ENCODE measurements at regions not wholly inside any gene's neighbourhood (a gene's known extent, or its start where the extent isn't known, plus 50 kb on each side); places are given as distances from the start of the nearest gene placed in this dataset.

DNA sequence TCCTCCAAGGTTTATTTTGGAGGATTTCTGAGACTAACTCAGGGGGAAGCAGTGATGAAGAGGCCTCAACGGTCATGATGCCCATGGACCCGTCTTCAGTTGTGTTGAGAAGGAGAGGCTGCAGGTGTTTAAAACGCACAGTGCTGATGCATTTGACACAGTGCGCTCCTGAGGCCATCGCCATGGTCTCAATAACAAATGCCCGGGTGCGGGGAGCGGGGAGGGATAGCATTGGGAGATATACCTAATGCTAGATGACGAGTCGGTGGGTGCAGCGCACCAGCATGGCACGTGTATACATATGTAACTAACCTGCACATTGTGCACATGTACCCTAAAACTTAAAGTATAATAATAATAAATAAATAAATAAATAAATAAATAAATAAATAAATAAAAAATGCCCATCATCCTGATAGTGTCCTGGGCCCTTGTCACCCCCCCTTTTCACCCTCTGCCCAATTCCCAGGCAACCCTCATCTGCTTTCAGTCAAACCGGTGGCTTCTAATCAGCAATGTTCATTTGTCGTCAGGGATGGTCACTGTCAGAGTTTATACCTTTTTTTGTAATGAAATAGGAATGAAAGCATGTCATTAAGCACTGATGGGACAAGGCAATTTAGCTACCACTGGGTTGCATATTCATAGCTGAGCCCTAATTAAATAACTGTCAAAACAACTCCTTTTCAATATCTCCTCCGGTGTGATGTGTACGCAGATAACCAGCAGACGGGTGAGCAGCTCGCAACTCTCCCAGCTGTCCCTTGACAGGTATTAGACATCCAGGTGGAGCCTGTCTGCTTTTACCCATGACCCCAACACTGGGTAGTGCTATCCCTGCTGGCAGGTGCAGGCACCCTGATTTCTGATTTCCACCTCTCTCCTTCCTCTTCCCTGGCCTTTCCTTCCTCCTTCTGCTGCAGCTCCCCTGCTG, 95.9 kb downstream of the KCNF1 start:
- peaks cover 28% of the 10 kb centered on the region for H3K27me3 ChIP-seq (replicated peaks; ENCODE audit: control insufficient read depth, insufficient read depth, low read length)
- H3K9ac ChIP-seq (ENCODE audit: low read length), result no peak overlapping the region
- H3K36me3 ChIP-seq (ENCODE audit: control insufficient read depth, insufficient read depth, low read length, severe bottlenecking), result no peaks in the 10 kb centered on the region
- no peak for DNase-seq (ENCODE audit: low read depth)
- peaks cover 27% of the 10 kb centered on the region for H3K9me3 ChIP-seq (ENCODE audit: control insufficient read depth, low read length)
- H3K4me3 ChIP-seq (ENCODE audit: low read length), result no peak overlapping the region
- no peaks in the 10 kb centered on the region for H3K4me1 ChIP-seq (ENCODE audit: control insufficient read depth, insufficient read depth, low read length)

DNA sequence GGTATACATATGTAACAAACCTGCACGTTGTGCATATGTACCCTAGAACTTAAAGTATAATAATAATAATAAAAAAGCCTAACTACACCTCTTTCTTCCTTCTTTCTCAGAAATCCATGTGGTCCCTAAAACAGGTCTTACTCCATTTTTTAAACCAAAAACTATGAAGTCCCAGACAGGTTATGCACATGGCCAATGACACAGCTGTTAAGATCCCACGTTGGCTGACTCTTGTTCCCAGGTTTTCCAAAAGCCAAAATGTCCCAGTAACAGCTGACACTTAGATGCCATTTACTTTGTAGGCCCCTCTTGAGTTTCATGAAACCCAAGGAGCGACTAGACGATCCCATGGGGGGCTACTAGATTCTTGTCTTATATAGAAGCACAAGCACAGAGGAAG, 97.0 kb downstream of the KCNF1 start:
- Histone ChIP-seq H3K4me1 (ENCODE audit: control insufficient read depth, insufficient read depth, low read length) (no peaks in the 10 kb centered on the region), H3K36me3 (ENCODE audit: control insufficient read depth, insufficient read depth, low read length, severe bottlenecking) (no peaks in the 10 kb centered on the region), H3K27me3 (replicated peaks; ENCODE audit: control insufficient read depth, insufficient read depth, low read length) (peaks cover 29% of the 10 kb centered on the region), H3K9me3 (ENCODE audit: control insufficient read depth, low read length) (peaks cover 27% of the 10 kb centered on the region), H3K9ac (ENCODE audit: low read length) (no peak overlapping the region), H3K4me3 (ENCODE audit: low read length) (no peak overlapping the region)
- no peak for DNase-seq (ENCODE audit: low read depth)

GRCh38 chr2:11009176-11009575, 97.4 kb downstream of the KCNF1 start:
- no peaks in the 10 kb centered on the region for H3K4me1 ChIP-seq (ENCODE audit: control insufficient read depth, insufficient read depth, low read length)
- peaks cover 33% of the 10 kb centered on the region for H3K27me3 ChIP-seq (replicated peaks; ENCODE audit: control insufficient read depth, insufficient read depth, low read length)
- no peaks in the 10 kb centered on the region for H3K36me3 ChIP-seq (ENCODE audit: control insufficient read depth, insufficient read depth, low read length, severe bottlenecking)
- H3K9me3 ChIP-seq (ENCODE audit: control insufficient read depth, low read length), result peaks cover 27% of the 10 kb centered on the region
- no peak overlapping the region for H3K4me3 ChIP-seq (ENCODE audit: low read length)
- H3K9ac ChIP-seq (ENCODE audit: low read length), result no peak overlapping the region
- DNase-seq (ENCODE audit: low read depth), result no peak

- H3K27me3 ChIP-seq (replicated peaks; ENCODE audit: control insufficient read depth, insufficient read depth, low read length), result peaks cover 38% of the 10 kb centered on the region
- no peak overlapping the region for H3K4me3 ChIP-seq (ENCODE audit: low read length)
- H3K36me3 ChIP-seq (ENCODE audit: control insufficient read depth, insufficient read depth, low read length, severe bottlenecking), result no peaks in the 10 kb centered on the region
- H3K9me3 ChIP-seq (ENCODE audit: control insufficient read depth, low read length), result peaks cover 27% of the 10 kb centered on the region
- no peaks in the 10 kb centered on the region for H3K4me1 ChIP-seq (ENCODE audit: control insufficient read depth, insufficient read depth, low read length)
- no peak overlapping the region for H3K9ac ChIP-seq (ENCODE audit: low read length)
- DNase-seq (ENCODE audit: low read depth), result no peak
Measured at GRCh38 chr2:11009891-11010290, 98.2 kb downstream of the KCNF1 start.

DNA sequence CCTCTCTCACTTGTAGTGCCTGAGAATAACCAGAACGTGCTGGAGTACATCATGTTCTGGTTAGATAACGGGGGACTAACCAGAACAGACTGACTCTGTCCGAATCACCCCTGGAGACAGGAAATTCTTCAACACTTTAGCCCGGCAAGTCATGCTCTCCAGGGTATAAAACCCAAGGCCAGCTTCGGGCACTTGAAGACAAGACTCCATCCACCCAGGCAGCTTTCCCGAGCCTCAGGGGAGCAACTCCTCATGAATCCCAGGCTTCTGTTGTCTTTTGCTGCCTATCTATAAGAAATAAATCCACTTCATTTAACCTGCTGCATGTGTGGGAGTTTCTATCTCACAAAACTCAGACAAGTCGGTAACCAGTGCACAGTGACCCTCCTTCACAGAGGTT, 99.6 kb downstream of the KCNF1 start:
- H3K36me3 ChIP-seq (ENCODE audit: control insufficient read depth, insufficient read depth, low read length, severe bottlenecking), result no peaks in the 10 kb centered on the region
- DNase-seq (ENCODE audit: low read depth), result no peak

GRCh38 chr2:11012131-11012693, 100.5 kb downstream of the KCNF1 start:
- Histone ChIP-seq H3K9ac (ENCODE audit: low read length) (no peak overlapping the region), H3K36me3 (ENCODE audit: control insufficient read depth, insufficient read depth, low read length, severe bottlenecking) (no peaks in the 10 kb centered on the region), H3K27me3 (replicated peaks; ENCODE audit: control insufficient read depth, insufficient read depth, low read length) (peaks cover 47% of the 10 kb centered on the region), H3K9me3 (ENCODE audit: control insufficient read depth, low read length) (peaks cover 27% of the 10 kb centered on the region), H3K4me1 (ENCODE audit: control insufficient read depth, insufficient read depth, low read length) (no peaks in the 10 kb centered on the region), H3K4me3 (ENCODE audit: low read length) (no peak overlapping the region)
- no peak for DNase-seq (ENCODE audit: low read depth)

More for the DNA sequence above, 99.6 kb downstream of the KCNF1 start:
- no peak overlapping the region for H3K9ac ChIP-seq (ENCODE audit: low read length)
- H3K9me3 ChIP-seq (ENCODE audit: control insufficient read depth, low read length), result peaks cover 27% of the 10 kb centered on the region
- no peaks in the 10 kb centered on the region for H3K4me1 ChIP-seq (ENCODE audit: control insufficient read depth, insufficient read depth, low read length)
- peaks cover 43% of the 10 kb centered on the region for H3K27me3 ChIP-seq (replicated peaks; ENCODE audit: control insufficient read depth, insufficient read depth, low read length)
- H3K4me3 ChIP-seq (ENCODE audit: low read length), result no peak overlapping the region

- DNase-seq (ENCODE audit: low read depth), result no peak
- H3K9me3 ChIP-seq (ENCODE audit: control insufficient read depth, low read length), result peaks cover 32% of the 10 kb centered on the region
- no peaks in the 10 kb centered on the region for H3K36me3 ChIP-seq (ENCODE audit: control insufficient read depth, insufficient read depth, low read length, severe bottlenecking)
- no peak overlapping the region for H3K9ac ChIP-seq (ENCODE audit: low read length)
- H3K27me3 ChIP-seq (replicated peaks; ENCODE audit: control insufficient read depth, insufficient read depth, low read length), result peaks cover 57% of the 10 kb centered on the region
- H3K4me1 ChIP-seq (ENCODE audit: control insufficient read depth, insufficient read depth, low read length), result no peaks in the 10 kb centered on the region
- H3K4me3 ChIP-seq (ENCODE audit: low read length), result no peak overlapping the region
Measured at GRCh38 chr2:11013196-11013595, 101.5 kb downstream of the KCNF1 start.

DNA sequence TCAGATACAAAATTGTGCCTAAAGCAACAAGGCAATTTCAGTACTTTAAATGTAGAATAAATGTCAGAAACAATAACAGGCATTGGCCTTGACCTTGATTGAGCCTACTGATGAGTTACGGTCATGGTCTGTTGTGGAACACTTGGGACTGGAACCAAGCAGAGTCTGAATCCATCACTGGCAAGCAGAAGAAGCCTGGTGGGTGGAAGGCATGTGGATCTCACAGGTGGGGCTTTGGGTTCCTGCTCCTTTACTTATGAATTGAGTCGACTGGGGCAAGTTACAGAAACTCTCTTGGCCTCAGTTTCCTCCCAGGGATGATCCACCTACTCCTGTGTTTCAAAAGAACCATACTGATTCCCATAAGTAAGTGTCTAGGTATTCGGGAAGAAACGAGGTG, 102.3 kb downstream of the KCNF1 start:
- Histone ChIP-seq H3K9ac (ENCODE audit: low read length) (no peak overlapping the region), H3K9me3 (ENCODE audit: control insufficient read depth, low read length) (peaks cover 33% of the 10 kb centered on the region), H3K4me3 (ENCODE audit: low read length) (no peak overlapping the region), H3K27me3 (replicated peaks; ENCODE audit: control insufficient read depth, insufficient read depth, low read length) (peaks cover 62% of the 10 kb centered on the region), H3K36me3 (ENCODE audit: control insufficient read depth, insufficient read depth, low read length, severe bottlenecking) (no peaks in the 10 kb centered on the region), H3K4me1 (ENCODE audit: control insufficient read depth, insufficient read depth, low read length) (no peaks in the 10 kb centered on the region)
- DNase-seq (ENCODE audit: low read depth), result no peak

- peaks cover 76% of the 10 kb centered on the region for H3K27me3 ChIP-seq (replicated peaks; ENCODE audit: control insufficient read depth, insufficient read depth, low read length)
- H3K9me3 ChIP-seq (ENCODE audit: control insufficient read depth, low read length), result peaks cover 12% of the 10 kb centered on the region
- no peak overlapping the region for H3K4me3 ChIP-seq (ENCODE audit: low read length)
- DNase-seq (ENCODE audit: low read depth), result no peak
- H3K36me3 ChIP-seq (ENCODE audit: control insufficient read depth, insufficient read depth, low read length, severe bottlenecking), result no peaks in the 10 kb centered on the region
- H3K9ac ChIP-seq (ENCODE audit: low read length), result no peak overlapping the region
- H3K4me1 ChIP-seq (ENCODE audit: control insufficient read depth, insufficient read depth, low read length), result no peaks in the 10 kb centered on the region
Measured at GRCh38 chr2:11016735-11017388, 105.1 kb downstream of the KCNF1 start.

- no peak for DNase-seq (ENCODE audit: low read depth)
- Histone ChIP-seq H3K4me3 (ENCODE audit: low read length) (no peak overlapping the region), H3K4me1 (ENCODE audit: control insufficient read depth, insufficient read depth, low read length) (no peaks in the 10 kb centered on the region), H3K9me3 (ENCODE audit: control insufficient read depth, low read length) (peaks cover 5% of the 10 kb centered on the region), H3K9ac (ENCODE audit: low read length) (no peak overlapping the region), H3K36me3 (ENCODE audit: control insufficient read depth, insufficient read depth, low read length, severe bottlenecking) (no peaks in the 10 kb centered on the region), H3K27me3 (replicated peaks; ENCODE audit: control insufficient read depth, insufficient read depth, low read length) (peaks cover 87% of the 10 kb centered on the region)
Measured at GRCh38 chr2:11017921-11018320, 106.2 kb downstream of the KCNF1 start.

- no peak overlapping the region for H3K4me3 ChIP-seq (ENCODE audit: low read length)
- DNase-seq (ENCODE audit: low read depth), result no peak
- peaks cover 5% of the 10 kb centered on the region for H3K9me3 ChIP-seq (ENCODE audit: control insufficient read depth, low read length)
- H3K27me3 ChIP-seq (replicated peaks; ENCODE audit: control insufficient read depth, insufficient read depth, low read length), result peaks cover 85% of the 10 kb centered on the region
- H3K9ac ChIP-seq (ENCODE audit: low read length), result no peak overlapping the region
- H3K4me1 ChIP-seq (ENCODE audit: control insufficient read depth, insufficient read depth, low read length), result no peaks in the 10 kb centered on the region
- no peaks in the 10 kb centered on the region for H3K36me3 ChIP-seq (ENCODE audit: control insufficient read depth, insufficient read depth, low read length, severe bottlenecking)
Measured at GRCh38 chr2:11018651-11019185, 107.0 kb downstream of the KCNF1 start.

Data from adipocyte (in vitro differentiated cells).